VCaP (cell line): ENCODE measurements at regions not wholly inside any gene's neighbourhood (a gene's known extent, or its start where the extent isn't known, plus 50 kb on each side); places are given as distances from the start of the nearest gene placed in this dataset.

Experiments used
- H3K27ac ChIP-seq: fragments of 450-650 bp; 2 replicates; pipeline ENCODE4 v1.5.1; 2017
- TF ChIP-seq, protein P1 (sequence below): fragments of 450-650 bp; conservative IDR thresholded peaks from 2 replicates; pipeline ENCODE4 v1.5.1; 2017; ENCODE audit warnings: mild to moderate bottlenecking, moderate library complexity

DNA sequence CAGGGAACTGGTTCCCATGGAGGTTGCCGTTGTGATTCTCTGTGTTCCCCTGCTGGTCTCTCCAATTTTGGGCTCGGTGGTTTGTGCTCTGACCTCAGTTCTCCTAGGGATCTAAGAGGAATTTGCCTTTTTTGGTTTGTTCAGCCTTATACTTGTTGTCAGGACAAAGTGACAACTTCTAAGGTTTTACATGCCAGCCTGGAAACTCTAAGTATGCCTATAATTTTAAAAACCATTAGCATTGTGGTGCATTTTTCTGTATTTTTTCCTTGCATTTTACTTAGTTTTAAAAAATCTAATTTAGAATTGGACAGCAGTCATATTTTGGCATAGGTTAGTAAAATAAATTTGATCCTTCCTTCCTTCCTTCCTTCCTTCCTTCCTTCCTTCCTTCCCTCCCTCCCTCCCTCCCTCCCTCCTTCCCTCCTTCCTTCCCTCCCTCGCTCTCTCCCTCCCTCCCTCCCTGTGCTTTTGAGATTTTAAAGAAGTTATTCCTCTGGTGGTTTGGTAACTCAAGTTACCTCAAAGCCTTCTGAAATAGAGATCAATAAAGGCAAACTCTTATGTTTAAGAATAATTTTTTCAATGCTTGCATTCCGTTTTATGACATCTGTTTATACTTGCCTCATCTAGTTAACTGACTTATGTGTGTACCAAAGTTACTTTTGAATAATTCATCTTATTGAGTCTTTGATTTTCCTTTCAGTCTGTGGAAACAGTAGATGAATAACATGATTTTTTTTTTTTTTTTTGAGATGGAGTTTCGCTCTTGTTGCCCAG lies 141.3 kb upstream of the RGS17 start:
- no peak overlapping the region for H3K27ac ChIP-seq
- TF ChIP-seq, protein P1, sequence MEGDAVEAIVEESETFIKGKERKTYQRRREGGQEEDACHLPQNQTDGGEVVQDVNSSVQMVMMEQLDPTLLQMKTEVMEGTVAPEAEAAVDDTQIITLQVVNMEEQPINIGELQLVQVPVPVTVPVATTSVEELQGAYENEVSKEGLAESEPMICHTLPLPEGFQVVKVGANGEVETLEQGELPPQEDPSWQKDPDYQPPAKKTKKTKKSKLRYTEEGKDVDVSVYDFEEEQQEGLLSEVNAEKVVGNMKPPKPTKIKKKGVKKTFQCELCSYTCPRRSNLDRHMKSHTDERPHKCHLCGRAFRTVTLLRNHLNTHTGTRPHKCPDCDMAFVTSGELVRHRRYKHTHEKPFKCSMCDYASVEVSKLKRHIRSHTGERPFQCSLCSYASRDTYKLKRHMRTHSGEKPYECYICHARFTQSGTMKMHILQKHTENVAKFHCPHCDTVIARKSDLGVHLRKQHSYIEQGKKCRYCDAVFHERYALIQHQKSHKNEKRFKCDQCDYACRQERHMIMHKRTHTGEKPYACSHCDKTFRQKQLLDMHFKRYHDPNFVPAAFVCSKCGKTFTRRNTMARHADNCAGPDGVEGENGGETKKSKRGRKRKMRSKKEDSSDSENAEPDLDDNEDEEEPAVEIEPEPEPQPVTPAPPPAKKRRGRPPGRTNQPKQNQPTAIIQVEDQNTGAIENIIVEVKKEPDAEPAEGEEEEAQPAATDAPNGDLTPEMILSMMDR, result no peak

DNA sequence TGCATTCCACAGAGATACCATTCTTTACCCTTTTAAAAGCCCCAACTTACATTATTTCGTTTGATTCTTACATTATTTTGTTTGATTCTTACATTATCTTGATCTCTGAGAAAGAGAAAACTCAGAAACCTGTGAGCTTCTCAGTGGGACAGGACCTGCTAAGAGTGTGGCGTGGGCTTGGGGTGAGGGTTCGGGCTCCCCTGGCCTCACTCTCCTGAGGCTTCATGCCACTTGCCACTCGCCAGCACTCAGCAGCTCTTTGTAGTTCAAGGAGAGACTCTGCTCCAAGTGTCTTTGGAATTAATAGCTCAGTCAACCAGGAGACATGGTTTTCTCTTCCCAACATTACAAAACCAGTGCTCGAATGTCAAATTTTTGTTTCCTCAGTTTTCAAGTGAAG lies 132.4 kb upstream of the RGS17 start:
- TF ChIP-seq, protein P1, result no peak
- no peak overlapping the region for H3K27ac ChIP-seq

DNA sequence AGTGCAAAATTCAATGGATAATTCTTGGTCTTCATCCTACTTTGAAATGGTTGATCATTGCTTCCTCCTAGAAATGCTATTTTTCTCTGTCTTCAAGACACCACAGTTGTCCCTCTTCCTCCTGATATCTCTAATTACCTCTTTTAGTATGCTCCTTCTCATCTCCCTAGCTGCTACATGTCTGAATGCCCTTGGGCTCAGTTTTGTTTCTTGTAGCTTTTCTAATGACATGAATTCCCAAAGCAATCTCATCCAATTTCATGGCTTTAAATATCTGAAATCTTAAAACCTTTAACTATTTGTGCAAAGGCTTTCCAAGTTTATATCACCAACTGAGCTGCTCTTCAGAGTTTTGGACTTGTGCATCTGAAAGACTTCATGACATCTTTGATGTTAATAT lies 120.2 kb upstream of the RGS17 start:
- H3K27ac ChIP-seq, result no peak overlapping the region
- TF ChIP-seq, protein P1, result no peak

DNA sequence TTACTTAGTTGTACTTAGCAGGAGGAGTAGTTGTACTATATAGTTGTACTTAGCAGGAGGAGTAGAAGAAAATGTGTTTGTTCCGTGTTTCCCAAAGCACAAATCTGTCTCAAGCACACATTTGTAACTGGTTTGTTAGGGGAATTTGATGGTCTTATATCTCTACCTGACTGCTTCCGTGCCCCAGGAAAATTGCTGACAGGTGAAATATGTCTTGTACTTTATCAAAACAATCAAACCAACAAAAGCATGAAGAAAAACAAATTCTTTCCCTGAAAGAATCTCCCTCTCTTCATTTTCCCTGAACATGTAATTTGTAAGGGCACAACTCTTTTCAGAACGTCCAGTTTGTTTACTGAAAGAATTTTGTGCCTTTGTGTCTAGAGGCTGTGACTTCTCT lies 106.6 kb upstream of the RGS17 start:
- TF ChIP-seq, protein P1, result no peak
- no peak overlapping the region for H3K27ac ChIP-seq

DNA sequence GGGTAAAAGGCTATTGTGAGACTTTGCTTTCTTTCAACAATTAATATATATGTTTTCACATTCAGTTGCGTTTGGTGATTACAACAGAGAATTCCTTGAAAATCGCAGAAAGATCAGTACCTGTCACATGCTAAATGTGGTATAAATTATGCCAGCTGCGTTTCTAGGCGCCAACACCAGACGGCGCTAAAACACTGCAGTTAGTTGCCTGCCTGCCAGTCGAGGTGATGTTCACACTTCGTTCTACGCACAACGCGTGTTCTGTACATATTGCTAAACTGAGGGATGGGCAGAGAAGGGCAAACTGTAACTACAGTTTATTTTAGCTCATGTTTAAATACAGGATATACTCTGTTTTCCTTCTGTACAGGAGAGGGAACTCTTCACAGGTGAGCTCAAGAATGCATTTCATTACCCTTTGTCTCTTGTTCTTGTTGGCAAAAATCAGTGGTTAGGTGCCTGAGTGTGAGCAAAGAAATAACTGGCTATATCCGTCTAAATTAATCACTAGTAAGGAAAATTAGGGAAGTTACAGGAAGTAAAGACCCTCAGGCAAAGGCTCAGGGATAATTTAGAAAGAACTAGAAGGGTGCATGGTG lies 100.1 kb upstream of the RGS17 start:
- TF ChIP-seq, protein P1, result peak; percentile 94
- no peak overlapping the region for H3K27ac ChIP-seq

DNA sequence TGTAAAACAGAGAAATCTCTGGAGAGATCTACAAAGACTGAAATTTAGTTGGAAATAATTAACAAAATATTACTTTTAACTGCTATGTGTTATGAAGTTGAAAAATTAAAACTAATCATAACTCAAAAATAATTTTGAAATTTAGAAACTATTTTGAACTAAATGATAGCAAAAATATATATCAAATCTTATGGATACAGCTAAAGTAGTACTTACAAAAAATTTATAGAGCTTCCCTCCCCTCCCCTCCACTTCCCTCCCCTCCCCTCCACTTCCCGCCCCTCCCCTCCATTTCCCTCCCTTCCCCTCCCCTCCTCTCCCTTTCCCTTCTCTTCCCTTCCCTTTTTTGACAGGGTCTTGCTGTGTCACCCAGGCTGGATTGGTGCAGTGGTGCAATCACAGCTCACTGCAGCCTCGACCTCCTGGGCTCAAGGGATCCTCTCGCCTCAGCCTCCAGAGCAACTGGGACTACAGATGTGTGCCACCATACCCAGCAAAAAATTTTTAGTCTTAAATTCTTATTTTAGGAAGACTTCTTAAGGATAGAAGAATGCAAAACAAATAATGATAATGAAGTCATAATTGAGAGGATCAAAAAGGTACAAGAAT lies 87.2 kb upstream of the RGS17 start:
- TF ChIP-seq, protein P1, result no peak
- H3K27ac ChIP-seq, result no peak overlapping the region

DNA sequence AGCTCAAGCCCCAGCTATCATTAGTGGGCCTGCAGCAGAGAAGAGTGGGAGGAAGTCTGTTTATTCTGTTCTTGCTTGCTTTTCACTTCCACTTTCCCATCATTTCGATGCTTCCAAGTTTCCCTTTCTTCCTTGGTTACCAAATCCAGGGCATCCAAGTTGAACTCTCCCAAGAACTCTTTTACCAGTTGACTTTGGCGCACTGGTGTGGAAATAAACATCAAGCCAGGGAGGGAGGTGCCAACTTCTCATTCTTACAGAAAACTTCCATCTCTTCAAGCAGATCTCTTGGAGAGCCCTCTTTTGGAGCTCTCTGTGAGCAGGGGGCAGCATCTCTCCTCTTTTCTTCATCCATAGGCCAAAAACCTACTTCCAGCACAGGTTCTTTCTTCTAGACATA lies 85.7 kb upstream of the RGS17 start:
- TF ChIP-seq, protein P1, result no peak
- no peak overlapping the region for H3K27ac ChIP-seq
